Neural cell (in vitro differentiated cells): ENCODE measurements at regions not wholly inside any gene's neighbourhood (a gene's known extent, or its start where the extent isn't known, plus 50 kb on each side); places are given as distances from the start of the nearest gene placed in this dataset.

Source experiments
- H2AFZ ChIP-seq: fragments of 200-600, 300-800 bp; sonication (generic), shearing (Covaris generic); 2 replicates; pipeline ENCODE4 v1.6.0; 2014; ENCODE audit warnings: low read depth, mild to moderate bottlenecking, antibody characterized with exemption, low read length, moderate library complexity
- H3F3A ChIP-seq: fragments of 200-600 bp; shearing (Covaris generic); 2 replicates; pipeline ENCODE4 v1.6.1; 2016; ENCODE audit warnings: mild to moderate bottlenecking, moderate library complexity, mixed read lengths, antibody characterized with exemption, low read length; ENCODE audit not compliant: insufficient read depth, poor library complexity, severe bottlenecking
- H3K27ac ChIP-seq: fragments of 200-600, 300-800 bp; sonication (generic), shearing (Covaris generic); 2 replicates; pipeline ENCODE4 v1.5.1; 2014; ENCODE audit warnings: mild to moderate bottlenecking, low read length, moderate library complexity
- H3K27me3 ChIP-seq: fragments of 300-800, 200-600 bp; sonication (generic), shearing (Covaris generic); 2 replicates; pipeline ENCODE4 v1.6.0; 2014; ENCODE audit warnings: mild to moderate bottlenecking, low read depth, low read length, moderate library complexity; ENCODE audit not compliant: insufficient read depth
- H3K36me3 ChIP-seq: fragments of 300-800, 200-600 bp; sonication (generic), shearing (Covaris generic); 2 replicates; pipeline ENCODE4 v1.5.1; 2014; ENCODE audit warnings: mild to moderate bottlenecking, antibody characterized with exemption, low read length, moderate library complexity; ENCODE audit not compliant: insufficient read depth
- H3K4me2 ChIP-seq: fragments of 300-800, 200-600 bp; sonication (generic), shearing (Covaris generic); 2 replicates; pipeline ENCODE4 v1.6.0; 2014; ENCODE audit warnings: mild to moderate bottlenecking, low read length
- H3K4me3 ChIP-seq: fragments of 300-800, 200-600 bp; sonication (generic), shearing (Covaris generic); 2 replicates; pipeline ENCODE4 v1.5.1; 2014; ENCODE audit warnings: mild to moderate bottlenecking, low read length, moderate library complexity
- H3K79me2 ChIP-seq: fragments of 200-600 bp; shearing (Covaris generic); replicated peaks from 2 replicates; pipeline ENCODE4 v1.6.0; 2014; ENCODE audit warnings: mild to moderate bottlenecking, low read length, moderate library complexity; ENCODE audit not compliant: insufficient read depth
- H3K9ac ChIP-seq: fragments of 300-800, 200-600 bp; sonication (generic), shearing (Covaris generic); 2 replicates; pipeline ENCODE4 v1.6.1; 2016; ENCODE audit warnings: mild to moderate bottlenecking, low read length, mixed read lengths
- H3K9me2 ChIP-seq: fragments of 200-600 bp; shearing (Covaris generic); 2 replicates; pipeline ENCODE4 v1.6.1; 2016; ENCODE audit warnings: mild to moderate bottlenecking, low read length, mixed read lengths; ENCODE audit not compliant: insufficient read depth
- H3K9me3 ChIP-seq: fragments of 200-600, 300-800 bp; sonication (generic), shearing (Covaris generic); 2 replicates; pipeline ENCODE4 v1.6.1; 2016; ENCODE audit warnings: mild to moderate bottlenecking, mixed run types, low read length, moderate library complexity, mixed read lengths
- H4K20me1 ChIP-seq: fragments of 200-600 bp; shearing (Covaris generic); 2 replicates; pipeline ENCODE4 v1.6.1; 2016; ENCODE audit warnings: mild to moderate bottlenecking, mixed run types; ENCODE audit not compliant: insufficient read depth
- EP300 ChIP-seq: fragments of 450-650 bp; conservative IDR thresholded peaks from 2 replicates; pipeline ENCODE4 v1.6.1; 2014; ENCODE audit warnings: antibody characterized with exemption, mild to moderate bottlenecking, moderate library complexity; ENCODE audit not compliant: poor library complexity, severe bottlenecking
- EZH2 ChIP-seq: fragments of 200-600, 300-800 bp; shearing (Covaris generic), sonication (generic); IDR thresholded peaks from 2 replicates; pipeline ENCODE4 v1.6.1; 2014; ENCODE audit warnings: antibody characterized with exemption, low read length, borderline replicate concordance, mild to moderate bottlenecking; ENCODE audit not compliant: insufficient read depth, poor library complexity, severe bottlenecking
- MXI1 ChIP-seq: fragments of 450-650 bp; conservative IDR thresholded peaks from 2 replicates; pipeline ENCODE4 v1.6.1; 2014; ENCODE audit warnings: antibody characterized with exemption, mild to moderate bottlenecking; ENCODE audit not compliant: poor library complexity, severe bottlenecking
- POLR2AphosphoS5 ChIP-seq: IDR thresholded peaks from 2 replicates; pipeline ENCODE4 v1.6.1; 2012
- RAD21 ChIP-seq: fragments of 450-650 bp; conservative IDR thresholded peaks from 2 replicates; pipeline ENCODE4 v1.6.1; 2014; ENCODE audit warnings: antibody characterized with exemption, mild to moderate bottlenecking, moderate library complexity
- SMC3 ChIP-seq: fragments of 450-650 bp; conservative IDR thresholded peaks from 2 replicates; pipeline ENCODE4 v1.6.1; 2014; ENCODE audit warnings: antibody characterized with exemption, mild to moderate bottlenecking, moderate library complexity; ENCODE audit not compliant: poor library complexity
- TAF1 ChIP-seq: IDR thresholded peaks from 2 replicates; pipeline ENCODE4 v1.6.1; 2012; ENCODE audit warnings: low read depth
- TF ChIP-seq, protein P1 (sequence below): IDR thresholded peaks from 2 replicates; pipeline ENCODE4 v1.6.1; 2012; ENCODE audit warnings: borderline replicate concordance
- TF ChIP-seq, protein P2 (sequence below): fragments of 450-650 bp; IDR thresholded peaks from 2 replicates; pipeline ENCODE4 v1.5.1; 2014; ENCODE audit warnings: antibody characterized with exemption, mild to moderate bottlenecking, moderate library complexity; ENCODE audit not compliant: poor library complexity, severe bottlenecking

DNA sequence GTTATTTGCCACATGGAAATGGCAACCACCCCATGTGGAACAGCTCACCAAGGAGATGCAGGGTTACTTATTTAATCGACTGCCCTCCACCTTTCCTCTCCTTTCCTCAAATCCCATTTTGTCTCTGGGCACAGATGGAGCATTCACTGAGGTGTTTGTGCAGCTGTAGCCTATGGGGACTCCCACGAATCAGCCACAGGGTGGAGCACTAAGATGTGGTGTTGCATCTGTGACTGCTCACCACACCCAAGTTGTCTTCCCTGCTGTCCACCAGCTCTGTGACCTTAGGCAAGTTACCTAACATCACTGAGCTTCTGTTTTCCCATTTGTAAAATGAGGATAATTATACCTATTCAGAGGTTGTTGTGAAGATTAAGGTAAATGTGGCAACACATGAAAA lies 252.4 kb upstream of the CPEB2 start:
- H3K9ac ChIP-seq, result no peak overlapping the region
- H3K36me3 ChIP-seq, result no peaks in the 10 kb centered on the region
- H3F3A ChIP-seq, result no peaks in the 10 kb centered on the region
- H3K27me3 ChIP-seq, result no peaks in the 10 kb centered on the region
- no peaks in the 10 kb centered on the region for H4K20me1 ChIP-seq
- no peak overlapping the region for H3K27ac ChIP-seq
- no peak overlapping the region for H2AFZ ChIP-seq
- H3K79me2 ChIP-seq, result no peaks in the 10 kb centered on the region
- no peak overlapping the region for H3K4me2 ChIP-seq
- H3K9me3 ChIP-seq, result no peaks in the 10 kb centered on the region
- TF ChIP-seq, protein P1, sequence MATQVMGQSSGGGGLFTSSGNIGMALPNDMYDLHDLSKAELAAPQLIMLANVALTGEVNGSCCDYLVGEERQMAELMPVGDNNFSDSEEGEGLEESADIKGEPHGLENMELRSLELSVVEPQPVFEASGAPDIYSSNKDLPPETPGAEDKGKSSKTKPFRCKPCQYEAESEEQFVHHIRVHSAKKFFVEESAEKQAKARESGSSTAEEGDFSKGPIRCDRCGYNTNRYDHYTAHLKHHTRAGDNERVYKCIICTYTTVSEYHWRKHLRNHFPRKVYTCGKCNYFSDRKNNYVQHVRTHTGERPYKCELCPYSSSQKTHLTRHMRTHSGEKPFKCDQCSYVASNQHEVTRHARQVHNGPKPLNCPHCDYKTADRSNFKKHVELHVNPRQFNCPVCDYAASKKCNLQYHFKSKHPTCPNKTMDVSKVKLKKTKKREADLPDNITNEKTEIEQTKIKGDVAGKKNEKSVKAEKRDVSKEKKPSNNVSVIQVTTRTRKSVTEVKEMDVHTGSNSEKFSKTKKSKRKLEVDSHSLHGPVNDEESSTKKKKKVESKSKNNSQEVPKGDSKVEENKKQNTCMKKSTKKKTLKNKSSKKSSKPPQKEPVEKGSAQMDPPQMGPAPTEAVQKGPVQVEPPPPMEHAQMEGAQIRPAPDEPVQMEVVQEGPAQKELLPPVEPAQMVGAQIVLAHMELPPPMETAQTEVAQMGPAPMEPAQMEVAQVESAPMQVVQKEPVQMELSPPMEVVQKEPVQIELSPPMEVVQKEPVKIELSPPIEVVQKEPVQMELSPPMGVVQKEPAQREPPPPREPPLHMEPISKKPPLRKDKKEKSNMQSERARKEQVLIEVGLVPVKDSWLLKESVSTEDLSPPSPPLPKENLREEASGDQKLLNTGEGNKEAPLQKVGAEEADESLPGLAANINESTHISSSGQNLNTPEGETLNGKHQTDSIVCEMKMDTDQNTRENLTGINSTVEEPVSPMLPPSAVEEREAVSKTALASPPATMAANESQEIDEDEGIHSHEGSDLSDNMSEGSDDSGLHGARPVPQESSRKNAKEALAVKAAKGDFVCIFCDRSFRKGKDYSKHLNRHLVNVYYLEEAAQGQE, result no peak
- TF ChIP-seq, protein P2, sequence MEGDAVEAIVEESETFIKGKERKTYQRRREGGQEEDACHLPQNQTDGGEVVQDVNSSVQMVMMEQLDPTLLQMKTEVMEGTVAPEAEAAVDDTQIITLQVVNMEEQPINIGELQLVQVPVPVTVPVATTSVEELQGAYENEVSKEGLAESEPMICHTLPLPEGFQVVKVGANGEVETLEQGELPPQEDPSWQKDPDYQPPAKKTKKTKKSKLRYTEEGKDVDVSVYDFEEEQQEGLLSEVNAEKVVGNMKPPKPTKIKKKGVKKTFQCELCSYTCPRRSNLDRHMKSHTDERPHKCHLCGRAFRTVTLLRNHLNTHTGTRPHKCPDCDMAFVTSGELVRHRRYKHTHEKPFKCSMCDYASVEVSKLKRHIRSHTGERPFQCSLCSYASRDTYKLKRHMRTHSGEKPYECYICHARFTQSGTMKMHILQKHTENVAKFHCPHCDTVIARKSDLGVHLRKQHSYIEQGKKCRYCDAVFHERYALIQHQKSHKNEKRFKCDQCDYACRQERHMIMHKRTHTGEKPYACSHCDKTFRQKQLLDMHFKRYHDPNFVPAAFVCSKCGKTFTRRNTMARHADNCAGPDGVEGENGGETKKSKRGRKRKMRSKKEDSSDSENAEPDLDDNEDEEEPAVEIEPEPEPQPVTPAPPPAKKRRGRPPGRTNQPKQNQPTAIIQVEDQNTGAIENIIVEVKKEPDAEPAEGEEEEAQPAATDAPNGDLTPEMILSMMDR, result no peak
- TF ChIP-seq TAF1 (no peak), EZH2 (no peak), SMC3 (no peak), POLR2AphosphoS5 (no peak)
- no peak overlapping the region for H3K4me3 ChIP-seq
- H3K9me2 ChIP-seq, result no peaks in the 10 kb centered on the region

DNA sequence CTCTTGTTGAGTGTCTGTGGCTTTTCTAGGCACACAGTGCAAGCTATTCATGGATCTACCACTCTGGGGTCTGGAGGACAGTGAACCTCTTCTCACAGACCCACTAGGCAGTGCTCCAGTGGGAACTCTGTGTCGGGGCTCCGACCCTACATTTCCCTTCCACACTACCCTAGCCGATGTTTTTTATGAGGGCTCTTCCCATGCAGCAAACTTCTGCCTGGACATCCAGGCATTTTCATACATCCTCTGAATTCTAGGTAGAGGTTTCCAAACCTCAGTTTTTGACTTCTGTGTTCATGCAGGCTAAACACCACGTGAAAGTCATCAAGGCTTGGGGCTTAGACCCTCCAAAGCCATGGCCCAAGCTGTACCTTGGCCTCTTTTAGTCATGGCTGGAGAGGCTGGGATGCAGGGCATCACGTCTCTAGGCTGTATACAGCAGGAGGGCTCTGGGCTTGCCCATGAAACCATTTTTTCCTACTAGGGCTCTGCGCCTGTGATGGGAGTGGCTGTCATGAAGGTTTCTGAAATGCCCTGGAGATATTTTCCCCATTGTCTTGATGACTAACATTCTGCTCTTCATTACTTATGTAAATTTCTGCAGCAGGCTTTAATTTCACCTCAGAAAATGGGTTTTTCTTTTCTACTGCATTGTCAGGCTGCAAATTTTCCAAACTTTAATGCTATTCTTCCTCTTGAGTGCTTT lies 249.8 kb upstream of the CPEB2 start:
- Histone ChIP-seq H3K27me3 (no peaks in the 10 kb centered on the region), H3K79me2 (no peaks in the 10 kb centered on the region), H3K4me3 (no peak overlapping the region), H3F3A (no peaks in the 10 kb centered on the region), H3K9me3 (no peaks in the 10 kb centered on the region), H2AFZ (no peak overlapping the region), H4K20me1 (no peaks in the 10 kb centered on the region), H3K27ac (no peak overlapping the region), H3K4me2 (no peak overlapping the region), H3K9ac (no peak overlapping the region), H3K36me3 (no peaks in the 10 kb centered on the region), H3K9me2 (no peaks in the 10 kb centered on the region)
- TF ChIP-seq MXI1, result no peak
- TF ChIP-seq EP300, result no peak
- no peak for TF ChIP-seq EZH2
- TF ChIP-seq RAD21, result no peak
- TF ChIP-seq, protein P2, result no peak
- TF ChIP-seq TAF1, result no peak
- TF ChIP-seq SMC3, result no peak
- TF ChIP-seq, protein P1, result no peak
- TF ChIP-seq POLR2AphosphoS5, result no peak
